Activated T-cell treated with anti-CD3 and anti-CD28 coated beads, Interleukin-2, amount 50 U/mL, for 24 hours (primary cell): ENCODE measurements at regions not wholly inside any gene's neighbourhood (a gene's known extent, or its start where the extent isn't known, plus 50 kb on each side); places are given as distances from the start of the nearest gene placed in this dataset.
"Not testable (repeated sequence)": the region's sequence is repeated elsewhere in the genome, so short reads cannot be mapped to it uniquely, and the experiment has no call there.

Source experiments
- DNase-seq: peaks from one replicate; pipeline ENCODE4 v3.0.0-alpha.2; 2020
- H3K27ac Mint-ChIP-seq: 2 replicates; pipeline ENCODE4 v1.8.0; 2020; ENCODE audit warnings: mild to moderate bottlenecking, mixed read lengths
- H3K27me3 Mint-ChIP-seq: 2 replicates; pipeline ENCODE4 v1.8.0; 2020; ENCODE audit warnings: mixed read lengths
- H3K36me3 Mint-ChIP-seq: 2 replicates; pipeline ENCODE4 v1.8.0; 2020; ENCODE audit warnings: low read depth, mixed read lengths
- H3K4me1 Mint-ChIP-seq: 2 replicates; pipeline ENCODE4 v1.8.0; 2020; ENCODE audit warnings: low read depth, mixed read lengths
- H3K4me3 Mint-ChIP-seq: 2 replicates; pipeline ENCODE4 v1.8.0; 2020; ENCODE audit warnings: mild to moderate bottlenecking, moderate library complexity, mixed read lengths
- H3K9me3 Mint-ChIP-seq: 2 replicates; pipeline ENCODE4 v1.8.0; 2020; ENCODE audit warnings: mixed read lengths

GRCh38 chr10:2888403-2889004, 178.8 kb upstream of the PFKP start:
- H3K27ac Mint-ChIP-seq: no peak overlapping the region
- no peak for DNase-seq
- H3K4me1 Mint-ChIP-seq: peaks cover 6% of the 10 kb centered on the region
- peaks cover 29% of the 10 kb centered on the region for H3K27me3 Mint-ChIP-seq
- no peaks in the 10 kb centered on the region for H3K9me3 Mint-ChIP-seq
- no peaks in the 10 kb centered on the region for H3K36me3 Mint-ChIP-seq
- no peak overlapping the region for H3K4me3 Mint-ChIP-seq

- H3K4me1 Mint-ChIP-seq: peaks cover 6% of the 10 kb centered on the region
- no peak overlapping the region for H3K27ac Mint-ChIP-seq
- H3K36me3 Mint-ChIP-seq: no peaks in the 10 kb centered on the region
- H3K9me3 Mint-ChIP-seq: no peaks in the 10 kb centered on the region
- DNase-seq: no peak
- no peak overlapping the region for H3K4me3 Mint-ChIP-seq
- peaks cover 25% of the 10 kb centered on the region for H3K27me3 Mint-ChIP-seq
Measured at GRCh38 chr10:2887391-2888070, 179.8 kb upstream of the PFKP start.

- no peak for DNase-seq
- Mint-ChIP-seq H3K9me3 (no peaks in the 10 kb centered on the region), H3K27me3 (peaks cover 26% of the 10 kb centered on the region), H3K36me3 (no peaks in the 10 kb centered on the region), H3K4me3 (no peak overlapping the region), H3K27ac (no peak overlapping the region), H3K4me1 (peaks cover 6% of the 10 kb centered on the region)
Measured at GRCh38 chr10:2886662-2887061, 180.7 kb upstream of the PFKP start.

GRCh38 chr10:2885288-2886278, 181.8 kb upstream of the PFKP start:
- Mint-ChIP-seq H3K27me3 (peaks cover 29% of the 10 kb centered on the region), H3K27ac (no peak overlapping the region), H3K4me1 (peaks cover 3% of the 10 kb centered on the region), H3K4me3 (no peak overlapping the region), H3K9me3 (no peaks in the 10 kb centered on the region), H3K36me3 (no peaks in the 10 kb centered on the region)
- DNase-seq: no peak

GRCh38 chr10:2883983-2884540, 183.3 kb upstream of the PFKP start:
- H3K9me3 Mint-ChIP-seq, H3K4me3 Mint-ChIP-seq, H3K36me3 Mint-ChIP-seq, DNase-seq, H3K27ac Mint-ChIP-seq, H3K4me1 Mint-ChIP-seq: not testable (repeated sequence)
- peaks cover 32% of the 10 kb centered on the region for H3K27me3 Mint-ChIP-seq

GRCh38 chr10:2883238-2883637, 184.1 kb upstream of the PFKP start:
- Mint-ChIP-seq H3K9me3 (no peaks in the 10 kb centered on the region), H3K4me3 (no peak overlapping the region), H3K36me3 (no peaks in the 10 kb centered on the region), H3K27ac (no peak overlapping the region), H3K27me3 (peaks cover 38% of the 10 kb centered on the region), H3K4me1 (peaks cover 3% of the 10 kb centered on the region)
- no peak for DNase-seq

GRCh38 chr10:2882628-2883027, 184.7 kb upstream of the PFKP start:
- H3K27me3 Mint-ChIP-seq: peaks cover 38% of the 10 kb centered on the region
- H3K9me3 Mint-ChIP-seq: no peaks in the 10 kb centered on the region
- H3K4me3 Mint-ChIP-seq: no peak overlapping the region
- peaks cover 3% of the 10 kb centered on the region for H3K4me1 Mint-ChIP-seq
- DNase-seq: no peak
- no peak overlapping the region for H3K27ac Mint-ChIP-seq
- no peaks in the 10 kb centered on the region for H3K36me3 Mint-ChIP-seq

- H3K9me3 Mint-ChIP-seq: no peaks in the 10 kb centered on the region
- H3K4me3 Mint-ChIP-seq: no peak overlapping the region
- H3K36me3 Mint-ChIP-seq: no peaks in the 10 kb centered on the region
- H3K27me3 Mint-ChIP-seq: peaks cover 38% of the 10 kb centered on the region
- peaks cover 3% of the 10 kb centered on the region for H3K4me1 Mint-ChIP-seq
- no peak overlapping the region for H3K27ac Mint-ChIP-seq
- DNase-seq: no peak
Measured at GRCh38 chr10:2881720-2882620, 185.4 kb upstream of the PFKP start.

- DNase-seq, H3K4me3 Mint-ChIP-seq, H3K9me3 Mint-ChIP-seq, H3K4me1 Mint-ChIP-seq, H3K36me3 Mint-ChIP-seq, H3K27ac Mint-ChIP-seq: not testable (repeated sequence)
- H3K27me3 Mint-ChIP-seq: peaks cover 28% of the 10 kb centered on the region
Measured at GRCh38 chr10:2880050-2880449, 187.3 kb upstream of the PFKP start.

GRCh38 chr10:2878818-2879217, 188.5 kb upstream of the PFKP start:
- H3K36me3 Mint-ChIP-seq: no peaks in the 10 kb centered on the region
- DNase-seq: no peak
- H3K27me3 Mint-ChIP-seq: peaks cover 23% of the 10 kb centered on the region
- H3K4me3 Mint-ChIP-seq: no peak overlapping the region
- H3K27ac Mint-ChIP-seq: no peak overlapping the region
- no peaks in the 10 kb centered on the region for H3K4me1 Mint-ChIP-seq
- H3K9me3 Mint-ChIP-seq: no peaks in the 10 kb centered on the region

GRCh38 chr10:2876032-2876431, 191.3 kb upstream of the PFKP start:
- Mint-ChIP-seq H3K4me1 (no peaks in the 10 kb centered on the region), H3K4me3 (no peak overlapping the region), H3K9me3 (no peaks in the 10 kb centered on the region), H3K27me3 (peaks cover 20% of the 10 kb centered on the region), H3K27ac (no peak overlapping the region), H3K36me3 (no peaks in the 10 kb centered on the region)
- no peak for DNase-seq

- DNase-seq: no peak
- no peak overlapping the region for H3K4me3 Mint-ChIP-seq
- no peak overlapping the region for H3K27ac Mint-ChIP-seq
- H3K4me1 Mint-ChIP-seq: no peaks in the 10 kb centered on the region
- H3K27me3 Mint-ChIP-seq: peaks cover 22% of the 10 kb centered on the region
- H3K36me3 Mint-ChIP-seq: no peaks in the 10 kb centered on the region
- H3K9me3 Mint-ChIP-seq: no peaks in the 10 kb centered on the region
Measured at GRCh38 chr10:2874963-2875362, 192.4 kb upstream of the PFKP start.

- Mint-ChIP-seq H3K27me3 (peaks cover 21% of the 10 kb centered on the region), H3K9me3 (no peaks in the 10 kb centered on the region), H3K27ac (no peak overlapping the region), H3K4me1 (no peaks in the 10 kb centered on the region), H3K4me3 (no peak overlapping the region), H3K36me3 (no peaks in the 10 kb centered on the region)
- no peak for DNase-seq
Measured at GRCh38 chr10:2873769-2874168, 193.6 kb upstream of the PFKP start.
